Omental fat pad (tissue), 3 donors: ENCODE measurements at regions not wholly inside any gene's neighbourhood (a gene's known extent, or its start where the extent isn't known, plus 50 kb on each side); places are given as distances from the start of the nearest gene placed in this dataset.
"Not testable (repeated sequence)": the region's sequence is repeated elsewhere in the genome, so short reads cannot be mapped to it uniquely, and the experiment has no call there.

Source experiments
- ATAC-seq: fragments of 150-250 bp; one replicate; pipeline ENCODE4 v1.9.1; 2016; ENCODE audit warnings: mild to moderate bottlenecking, moderate library complexity; ENCODE audit not compliant: low FRiP score
- DNase-seq: peaks from one replicate; pipeline ENCODE4 v3.0.0-alpha.2; 2019; ENCODE audit warnings: low spot score
- TF ChIP-seq, protein P1 (sequence below), 3 donors: fragments of 450-650 bp; IDR thresholded peaks; one replicate each; pipeline ENCODE4 v1.5.1; 2016 to 2017; ENCODE audit warnings: antibody characterized with exemption in 3 of 3, mild to moderate bottlenecking in 3 of 3, moderate library complexity in 2 of 3

DNA sequence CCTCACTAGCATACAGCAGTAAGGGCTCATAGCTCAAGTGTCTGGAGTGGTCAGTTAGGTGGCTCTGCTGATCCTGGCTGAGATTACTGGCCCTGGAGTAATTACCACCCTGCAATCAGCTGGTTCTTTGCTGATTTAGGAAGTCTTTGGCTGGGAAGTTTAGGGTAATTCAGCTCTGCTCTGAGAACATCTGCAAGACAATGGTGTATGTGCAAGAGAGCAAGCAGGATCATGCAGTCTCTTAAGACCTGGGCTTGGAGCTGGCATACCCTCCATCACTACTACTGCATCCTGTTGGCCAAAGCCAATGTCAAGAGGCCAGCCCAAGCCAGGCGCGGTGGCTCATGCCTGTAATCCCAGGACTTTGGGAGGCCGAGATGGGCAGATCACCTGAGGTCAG, 159.0 kb downstream of the NDUFA12 start:
- no peak for ATAC-seq
- TF ChIP-seq, protein P1, sequence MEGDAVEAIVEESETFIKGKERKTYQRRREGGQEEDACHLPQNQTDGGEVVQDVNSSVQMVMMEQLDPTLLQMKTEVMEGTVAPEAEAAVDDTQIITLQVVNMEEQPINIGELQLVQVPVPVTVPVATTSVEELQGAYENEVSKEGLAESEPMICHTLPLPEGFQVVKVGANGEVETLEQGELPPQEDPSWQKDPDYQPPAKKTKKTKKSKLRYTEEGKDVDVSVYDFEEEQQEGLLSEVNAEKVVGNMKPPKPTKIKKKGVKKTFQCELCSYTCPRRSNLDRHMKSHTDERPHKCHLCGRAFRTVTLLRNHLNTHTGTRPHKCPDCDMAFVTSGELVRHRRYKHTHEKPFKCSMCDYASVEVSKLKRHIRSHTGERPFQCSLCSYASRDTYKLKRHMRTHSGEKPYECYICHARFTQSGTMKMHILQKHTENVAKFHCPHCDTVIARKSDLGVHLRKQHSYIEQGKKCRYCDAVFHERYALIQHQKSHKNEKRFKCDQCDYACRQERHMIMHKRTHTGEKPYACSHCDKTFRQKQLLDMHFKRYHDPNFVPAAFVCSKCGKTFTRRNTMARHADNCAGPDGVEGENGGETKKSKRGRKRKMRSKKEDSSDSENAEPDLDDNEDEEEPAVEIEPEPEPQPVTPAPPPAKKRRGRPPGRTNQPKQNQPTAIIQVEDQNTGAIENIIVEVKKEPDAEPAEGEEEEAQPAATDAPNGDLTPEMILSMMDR (IDR thresholded peaks at IDR 0.05) = no peak
- no peak for DNase-seq

DNA sequence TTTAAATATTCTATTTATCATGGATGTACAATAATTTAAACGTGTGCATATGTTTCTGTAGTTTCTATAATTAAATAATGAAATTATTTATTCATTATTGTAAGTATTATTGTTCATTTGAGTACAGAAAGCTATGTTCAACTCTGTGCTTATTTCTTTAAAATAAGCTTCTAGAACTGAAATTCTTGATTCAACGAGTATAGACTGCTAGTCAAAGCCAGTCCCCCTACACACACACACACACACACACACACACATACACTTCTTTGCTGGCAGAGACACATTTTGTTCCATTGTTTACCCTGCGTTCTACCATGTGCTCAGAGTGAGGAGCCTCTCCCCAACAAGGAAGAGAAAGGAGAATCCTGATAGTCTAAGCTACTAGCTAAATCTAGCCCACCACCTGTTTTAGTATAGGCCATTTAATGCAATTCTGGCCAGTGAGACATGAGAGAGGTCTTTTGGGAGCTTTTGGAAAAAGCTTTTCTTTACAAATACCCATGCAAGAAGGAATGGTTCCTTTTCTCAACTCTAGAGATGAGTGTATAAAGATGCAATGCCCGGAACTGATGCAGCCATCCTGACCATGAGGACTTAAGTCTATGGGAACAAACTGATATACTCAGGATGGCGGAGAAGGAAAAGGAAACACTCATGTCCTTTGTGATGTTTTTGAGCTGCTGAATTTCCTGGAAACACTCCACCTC, 161.4 kb downstream of the NDUFA12 start:
- DNase-seq (no peak), ATAC-seq (no peak)
- TF ChIP-seq, protein P1 (IDR thresholded peaks at IDR 0.05) = no peak

DNA sequence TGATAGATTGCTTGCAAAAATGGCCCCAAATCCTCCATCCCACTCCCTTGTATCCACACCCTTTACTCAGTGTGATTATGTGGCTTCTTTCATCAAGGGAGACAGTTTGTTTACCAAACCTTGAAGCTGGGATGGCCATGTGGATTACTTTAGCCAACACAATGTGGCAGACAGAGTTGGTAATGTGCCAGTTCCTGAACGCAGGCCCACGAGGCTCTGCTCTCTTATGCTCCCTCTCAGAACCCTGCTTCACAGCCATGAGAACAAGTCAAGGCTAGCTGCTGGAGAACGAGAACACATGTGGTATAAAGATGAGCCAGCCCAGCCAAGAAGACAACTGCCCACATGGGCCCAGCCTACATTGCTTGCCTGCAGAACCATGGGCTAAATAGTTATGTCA, 162.3 kb downstream of the NDUFA12 start:
- DNase-seq (no peak), ATAC-seq (no peak)
- TF ChIP-seq, protein P1 (IDR thresholded peaks at IDR 0.05) = no peak

DNA sequence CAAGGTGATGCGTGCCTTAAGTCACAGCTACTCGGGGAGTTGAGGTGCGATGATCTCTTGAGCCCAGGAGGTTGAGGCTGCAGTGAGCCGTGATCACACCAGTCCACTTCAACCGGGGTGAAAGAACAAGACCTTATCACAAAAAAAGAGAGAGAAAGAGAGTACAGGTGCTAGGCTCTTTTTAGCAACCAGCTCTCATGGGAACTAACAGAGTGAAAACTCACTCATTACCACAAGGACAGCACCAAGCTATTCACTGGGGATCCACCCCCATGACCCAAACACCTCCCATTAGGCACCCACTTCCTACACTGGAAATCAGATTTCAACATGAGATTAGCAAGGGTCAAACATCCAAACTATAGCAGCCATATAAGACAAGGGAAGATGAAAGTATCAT, 164.2 kb downstream of the NDUFA12 start:
- TF ChIP-seq, protein P1 (IDR thresholded peaks at IDR 0.05) = no peak
- no peak for DNase-seq
- no peak for ATAC-seq

DNA sequence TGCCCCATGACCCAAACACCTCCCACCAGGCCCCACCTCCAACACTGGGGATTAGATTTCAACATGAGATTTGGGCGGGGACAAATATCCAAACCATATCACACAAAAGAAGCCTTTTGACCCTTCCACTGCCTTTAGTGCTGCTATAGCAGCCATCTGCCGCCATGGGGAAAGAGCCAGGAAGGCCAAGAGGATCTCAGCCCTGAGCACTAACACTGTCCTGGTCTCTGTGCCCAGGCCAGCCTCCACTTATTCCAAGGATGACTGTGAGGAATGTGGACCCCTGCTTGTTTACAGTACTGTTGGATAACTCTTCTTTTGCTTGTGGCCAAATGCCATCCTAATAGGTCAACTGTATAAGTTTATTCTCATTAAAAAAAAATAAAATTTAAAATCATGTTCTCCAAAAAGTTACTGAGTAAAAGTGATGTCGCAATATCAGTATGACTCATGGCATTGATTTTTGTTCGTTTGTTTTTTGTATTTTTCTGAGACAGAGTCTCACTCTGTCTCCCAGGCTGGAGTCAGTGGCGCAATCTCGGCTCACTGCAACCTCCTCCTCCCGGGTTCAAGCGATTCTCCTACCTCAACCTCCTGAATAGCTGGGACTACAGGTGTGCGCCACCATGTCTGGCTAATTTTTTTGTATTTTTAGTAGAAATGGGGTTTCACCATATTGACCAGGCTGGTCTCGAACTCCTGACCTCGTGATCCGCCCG, 166.4 kb downstream of the NDUFA12 start:
- DNase-seq = not testable (repeated sequence)

DNA sequence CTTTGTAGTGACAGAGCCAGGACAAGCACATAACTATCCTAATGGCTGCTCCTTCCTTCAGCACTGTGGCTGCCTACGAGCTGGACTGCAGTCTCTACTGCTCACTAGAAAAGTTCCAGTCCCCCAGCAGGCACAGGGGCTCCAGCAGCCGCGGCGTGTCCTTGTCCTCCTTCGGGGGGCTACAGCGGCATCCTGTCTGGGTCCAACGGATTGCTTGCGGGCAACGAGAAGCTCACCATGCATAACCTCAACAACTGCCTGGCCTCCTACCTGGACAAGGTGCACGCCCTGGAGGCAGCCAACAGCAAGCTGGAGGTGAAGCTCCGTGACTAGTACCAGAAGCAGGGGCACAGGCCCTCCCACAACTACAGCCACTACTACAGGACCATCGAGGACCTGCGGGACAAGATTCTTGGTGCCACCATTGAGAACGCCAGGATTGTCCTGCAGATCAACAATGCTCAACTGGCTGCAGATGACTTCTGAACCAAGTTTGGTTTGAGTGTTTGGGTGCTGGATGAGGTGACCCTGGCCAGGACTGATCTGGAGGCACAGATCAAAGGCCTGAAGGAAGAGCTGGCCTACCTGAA, 169.4 kb downstream of the NDUFA12 start:
- TF ChIP-seq, protein P1 (IDR thresholded peaks at IDR 0.05) = no peak
- no peak for ATAC-seq
- no peak for DNase-seq

More for the DNA sequence above, 166.4 kb downstream of the NDUFA12 start:
- ATAC-seq = not testable (repeated sequence)

DNA sequence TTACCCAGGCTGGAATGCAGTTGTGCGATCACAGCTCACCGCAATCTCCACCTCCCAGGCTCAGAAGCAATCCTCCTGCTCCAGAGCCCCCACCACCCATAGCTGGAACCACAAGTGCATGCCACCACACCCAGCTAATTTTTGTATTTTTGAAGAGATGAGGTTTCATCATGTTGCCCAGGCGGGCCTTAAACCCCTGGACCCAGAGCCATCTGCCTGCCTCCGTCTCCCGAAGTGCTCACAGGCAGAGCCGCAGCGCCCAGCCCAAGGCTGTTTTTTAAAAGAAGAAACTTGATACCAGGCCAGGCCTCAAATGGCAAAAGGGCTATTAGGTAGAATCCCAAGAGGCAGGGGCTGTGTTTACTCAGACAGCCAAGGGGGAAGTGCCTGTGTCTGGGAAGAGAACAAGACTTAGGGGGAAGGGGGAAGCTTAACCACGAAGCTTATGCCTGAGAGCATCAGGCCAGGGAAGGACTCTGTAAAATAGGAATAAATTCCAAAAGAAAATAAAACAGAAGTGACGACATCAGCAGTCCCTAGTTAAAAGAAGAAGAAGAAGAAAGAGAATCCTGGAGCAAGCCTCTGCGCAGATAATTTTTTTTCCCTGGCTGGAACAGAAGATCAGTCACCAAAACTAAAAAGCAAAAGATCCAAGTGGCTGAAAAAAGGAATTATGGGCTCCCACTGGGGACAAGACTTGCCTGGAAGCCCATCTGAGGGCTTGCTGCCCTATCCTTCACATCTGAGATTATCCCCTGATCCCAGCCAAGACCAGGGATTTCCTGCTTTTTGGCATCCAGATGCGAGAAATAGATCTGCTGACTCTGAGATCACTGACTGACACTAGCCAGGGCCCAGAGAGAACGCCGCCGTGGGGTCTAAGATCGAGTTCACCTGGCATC, 170.5 kb downstream of the NDUFA12 start:
- TF ChIP-seq, protein P1 (IDR thresholded peaks at IDR 0.05) = no peak
- DNase-seq (no peak), ATAC-seq (no peak)
